ENCODE measurements at regions not wholly inside any gene's neighbourhood (a gene's known extent, or its start where the extent isn't known, plus 50 kb on each side); places are given as distances from the start of the nearest gene placed in this dataset.

GRCh38 chr9:29969408-29969807, 2396.1 kb upstream of the C9orf72 start:
- H3K4me3 ChIP-seq: no peak overlapping the region
- TF ChIP-seq CTCF (IDR thresholded peaks at IDR 0.05) (no peak), EP300 (IDR thresholded peaks at IDR 0.05) (no peak), POLR2A (IDR thresholded peaks at IDR 0.05) (no peak)
- no peaks in the 10 kb centered on the region for H3K36me3 ChIP-seq
- no peaks in the 10 kb centered on the region for H3K9me3 ChIP-seq
- DNase-seq: no peak
- no peak overlapping the region for H3K27ac ChIP-seq
- H3K4me1 ChIP-seq (ENCODE audit: insufficient read depth): no peaks in the 10 kb centered on the region
- 79 to 89% (median 82%) methylated on average over 5 of the region's 5 CpGs for WGBS, 3 donors
- H3K27me3 ChIP-seq: no peaks in the 10 kb centered on the region
- intact Hi-C loops (cut with DNase I): loop anchor here in 1 of 4 donors (5.0 kb wide), 1 partner anchor 33 kb away; no protein-coding TSS in a partner anchor

GRCh38 chr9:29969856-29970647, 2396.8 kb upstream of the C9orf72 start:
- intact Hi-C loops (cut with DNase I): loop anchor here in 1 of 4 donors (5.0 kb wide), 1 partner anchor 32 kb away; no protein-coding TSS in a partner anchor
- DNase-seq: no peak
- no peak for TF ChIP-seq EP300 (IDR thresholded peaks at IDR 0.05)
- no peak for TF ChIP-seq CTCF (IDR thresholded peaks at IDR 0.05)
- 83 to 90% (median 90%) methylated on average over 15 of the region's 15 CpGs for WGBS, 3 donors
- no peaks in the 10 kb centered on the region for H3K36me3 ChIP-seq
- no peaks in the 10 kb centered on the region for H3K4me1 ChIP-seq (ENCODE audit: insufficient read depth)
- no peak overlapping the region for H3K4me3 ChIP-seq
- no peaks in the 10 kb centered on the region for H3K27me3 ChIP-seq
- no peak overlapping the region for H3K27ac ChIP-seq
- H3K9me3 ChIP-seq: no peaks in the 10 kb centered on the region

- no peak overlapping the region for H3K27ac ChIP-seq
- intact Hi-C loops (cut with DNase I): no loop called here
- no peaks in the 10 kb centered on the region for H3K9me3 ChIP-seq
- no peaks in the 10 kb centered on the region for H3K4me1 ChIP-seq (ENCODE audit: insufficient read depth)
- 42 to 80% (median 80%) methylated on average over 1 of the region's 1 CpG for WGBS, 3 donors
- H3K27me3 ChIP-seq: no peaks in the 10 kb centered on the region
- TF ChIP-seq POLR2A (IDR thresholded peaks at IDR 0.05) (no peak), CTCF (IDR thresholded peaks at IDR 0.05) (no peak), EP300 (IDR thresholded peaks at IDR 0.05) (no peak)
- DNase-seq: no peak
- no peaks in the 10 kb centered on the region for H3K36me3 ChIP-seq
- no peak overlapping the region for H3K4me3 ChIP-seq
Observed at GRCh38 chr9:29974197-29974596, 2400.9 kb upstream of the C9orf72 start.

- no peak for DNase-seq
- Histone ChIP-seq H3K36me3 (no peaks in the 10 kb centered on the region), H3K27ac (no peak overlapping the region), H3K4me1 (ENCODE audit: insufficient read depth) (no peaks in the 10 kb centered on the region), H3K4me3 (no peak overlapping the region), H3K27me3 (no peaks in the 10 kb centered on the region), H3K9me3 (no peaks in the 10 kb centered on the region)
- intact Hi-C loops (cut with DNase I): no loop called here
- WGBS, 3 donors: 87 to 91% (median 89%) methylated on average over 4 of the region's 4 CpGs
- TF ChIP-seq EP300 (IDR thresholded peaks at IDR 0.05): no peak
- TF ChIP-seq POLR2A (IDR thresholded peaks at IDR 0.05): no peak
- no peak for TF ChIP-seq CTCF (IDR thresholded peaks at IDR 0.05)
Observed at GRCh38 chr9:29976981-29977380, 2403.7 kb upstream of the C9orf72 start.

Measured in ovary (tissue), 7 donors.